MG63 (cell line): ENCODE measurements at regions not wholly inside any gene's neighbourhood (a gene's known extent, or its start where the extent isn't known, plus 50 kb on each side); places are given as distances from the start of the nearest gene placed in this dataset.

Source experiments
- DNase-seq: peaks from one replicate; pipeline ENCODE4 v3.0.0-alpha.2; 2020
- H3K27me3 ChIP-seq: fragments of 250-450 bp; sonication (Bioruptor Pico); 2 replicates; pipeline ENCODE4 v1.5.1; 2020; ENCODE audit warnings: mild to moderate bottlenecking, moderate library complexity
- H3K36me3 ChIP-seq: fragments of 250-450 bp; sonication (Bioruptor Pico); 2 replicates; pipeline ENCODE4 v1.5.1; 2020; ENCODE audit warnings: mild to moderate bottlenecking, moderate library complexity
- H3K4me3 ChIP-seq: fragments of 250-450 bp; sonication (Bioruptor Pico); 2 replicates; pipeline ENCODE4 v1.5.1; 2020; ENCODE audit warnings: mild to moderate bottlenecking, moderate library complexity
- H3K9me3 ChIP-seq: fragments of 250-450 bp; sonication (Bioruptor Pico); 2 replicates; pipeline ENCODE4 v1.5.1; 2020; ENCODE audit warnings: mild to moderate bottlenecking, moderate library complexity

GRCh38 chr6:145206247-145206907 is 528.9 kb downstream of the EPM2A start:
- Histone ChIP-seq H3K4me3 (no peak overlapping the region), H3K36me3 (no peaks in the 10 kb centered on the region), H3K27me3 (no peaks in the 10 kb centered on the region), H3K9me3 (no peaks in the 10 kb centered on the region)
- DNase-seq, result peak; percentile 11

GRCh38 chr6:145208474-145208873 is 526.8 kb downstream of the EPM2A start:
- no peak for DNase-seq
- H3K9me3 ChIP-seq, result no peaks in the 10 kb centered on the region
- no peaks in the 10 kb centered on the region for H3K27me3 ChIP-seq
- no peaks in the 10 kb centered on the region for H3K36me3 ChIP-seq
- no peak overlapping the region for H3K4me3 ChIP-seq

- Histone ChIP-seq H3K27me3 (no peaks in the 10 kb centered on the region), H3K9me3 (no peaks in the 10 kb centered on the region), H3K36me3 (no peaks in the 10 kb centered on the region), H3K4me3 (no peak overlapping the region)
- no peak for DNase-seq
These were observed 526.0 kb downstream of the EPM2A start for GRCh38 chr6:145209272-145209671.

- no peaks in the 10 kb centered on the region for H3K36me3 ChIP-seq
These were observed 522.5 kb downstream of the EPM2A start for GRCh38 chr6:145212813-145213212.

GRCh38 chr6:145213614-145214013 is 521.7 kb downstream of the EPM2A start:
- Histone ChIP-seq H3K9me3 (no peaks in the 10 kb centered on the region), H3K36me3 (no peaks in the 10 kb centered on the region), H3K27me3 (no peaks in the 10 kb centered on the region), H3K4me3 (no peak overlapping the region)
- no peak for DNase-seq

More at GRCh38 chr6:145212813-145213212, 522.5 kb downstream of the EPM2A start:
- Histone ChIP-seq H3K27me3 (no peaks in the 10 kb centered on the region), H3K4me3 (no peak overlapping the region), H3K9me3 (no peaks in the 10 kb centered on the region)
- DNase-seq, result no peak

- Histone ChIP-seq H3K27me3 (no peaks in the 10 kb centered on the region), H3K9me3 (no peaks in the 10 kb centered on the region), H3K36me3 (no peaks in the 10 kb centered on the region), H3K4me3 (no peak overlapping the region)
- no peak for DNase-seq
These were observed 520.8 kb downstream of the EPM2A start for GRCh38 chr6:145214570-145214969.

- no peak for DNase-seq
- Histone ChIP-seq H3K4me3 (no peak overlapping the region), H3K36me3 (no peaks in the 10 kb centered on the region), H3K9me3 (no peaks in the 10 kb centered on the region), H3K27me3 (no peaks in the 10 kb centered on the region)
These were observed 510.9 kb downstream of the EPM2A start for GRCh38 chr6:145224450-145224849.

- Histone ChIP-seq H3K36me3 (no peaks in the 10 kb centered on the region), H3K9me3 (no peaks in the 10 kb centered on the region), H3K4me3 (no peak overlapping the region), H3K27me3 (no peaks in the 10 kb centered on the region)
- DNase-seq, result no peak
These were observed 509.8 kb downstream of the EPM2A start for GRCh38 chr6:145225500-145225899.

GRCh38 chr6:145227593-145227992 is 507.7 kb downstream of the EPM2A start:
- no peaks in the 10 kb centered on the region for H3K9me3 ChIP-seq
- DNase-seq, result no peak
- no peaks in the 10 kb centered on the region for H3K27me3 ChIP-seq
- H3K36me3 ChIP-seq, result no peaks in the 10 kb centered on the region
- H3K4me3 ChIP-seq, result no peak overlapping the region

- Histone ChIP-seq H3K36me3 (no peaks in the 10 kb centered on the region), H3K4me3 (no peak overlapping the region), H3K9me3 (0 out of 2 replicates have a peak, but pooled peaks cover 4% of the 10 kb centered on the region), H3K27me3 (no peaks in the 10 kb centered on the region)
- no peak for DNase-seq
These were observed 506.2 kb downstream of the EPM2A start for GRCh38 chr6:145228962-145229582.

GRCh38 chr6:145233955-145234354 is 501.4 kb downstream of the EPM2A start:
- no peaks in the 10 kb centered on the region for H3K36me3 ChIP-seq
- no peaks in the 10 kb centered on the region for H3K27me3 ChIP-seq
- H3K4me3 ChIP-seq, result no peak overlapping the region
- DNase-seq, result peak; percentile 30
- H3K9me3 ChIP-seq, result 0 out of 2 replicates have a peak, but pooled peaks cover 4% of the 10 kb centered on the region

- H3K4me3 ChIP-seq, result no peak overlapping the region
- H3K9me3 ChIP-seq, result 0 out of 2 replicates have a peak, but pooled peaks cover 4% of the 10 kb centered on the region
- no peaks in the 10 kb centered on the region for H3K36me3 ChIP-seq
- H3K27me3 ChIP-seq, result no peaks in the 10 kb centered on the region
- no peak for DNase-seq
These were observed 500.1 kb downstream of the EPM2A start for GRCh38 chr6:145235207-145235606.

- H3K4me3 ChIP-seq, result no peak overlapping the region
- no peak for DNase-seq
- no peaks in the 10 kb centered on the region for H3K36me3 ChIP-seq
These were observed 496.5 kb downstream of the EPM2A start for GRCh38 chr6:145238787-145239186.

GRCh38 chr6:145241039-145241438 is 494.3 kb downstream of the EPM2A start:
- DNase-seq, result peak; percentile 35

More at GRCh38 chr6:145238787-145239186, 496.5 kb downstream of the EPM2A start:
- Histone ChIP-seq H3K27me3 (no peaks in the 10 kb centered on the region), H3K9me3 (no peaks in the 10 kb centered on the region)

GRCh38 chr6:145241721-145242120 is 493.6 kb downstream of the EPM2A start:
- no peaks in the 10 kb centered on the region for H3K36me3 ChIP-seq
- H3K9me3 ChIP-seq, result no peaks in the 10 kb centered on the region
- H3K4me3 ChIP-seq, result no peak overlapping the region
- DNase-seq, result no peak
- H3K27me3 ChIP-seq, result no peaks in the 10 kb centered on the region

More at GRCh38 chr6:145241039-145241438, 494.3 kb downstream of the EPM2A start:
- no peaks in the 10 kb centered on the region for H3K36me3 ChIP-seq
- no peaks in the 10 kb centered on the region for H3K9me3 ChIP-seq
- no peaks in the 10 kb centered on the region for H3K27me3 ChIP-seq
- H3K4me3 ChIP-seq, result no peak overlapping the region

- Histone ChIP-seq H3K36me3 (no peaks in the 10 kb centered on the region), H3K4me3 (no peak overlapping the region), H3K9me3 (peaks cover 9% of the 10 kb centered on the region), H3K27me3 (no peaks in the 10 kb centered on the region)
- DNase-seq, result no peak
These were observed 490.8 kb downstream of the EPM2A start for GRCh38 chr6:145244349-145245100.

GRCh38 chr6:145245119-145245518 is 490.2 kb downstream of the EPM2A start:
- H3K27me3 ChIP-seq, result no peaks in the 10 kb centered on the region
- no peak overlapping the region for H3K4me3 ChIP-seq
- no peaks in the 10 kb centered on the region for H3K36me3 ChIP-seq
- DNase-seq, result no peak
- peaks cover 9% of the 10 kb centered on the region for H3K9me3 ChIP-seq
